Islet of Langerhans (tissue), 1 donor: ENCODE measurements at regions not wholly inside any gene's neighbourhood (a gene's known extent, or its start where the extent isn't known, plus 50 kb on each side); places are given as distances from the start of the nearest gene placed in this dataset.
"Not testable (repeated sequence)": the region's sequence is repeated elsewhere in the genome, so short reads cannot be mapped to it uniquely, and the experiment has no call there.

Source experiments
- FAIRE-seq: peaks from one replicate; lab custom pipeline; 2011; peaks lifted over from hg19 to GRCh38; lab: Jason Lieb, UNC

DNA sequence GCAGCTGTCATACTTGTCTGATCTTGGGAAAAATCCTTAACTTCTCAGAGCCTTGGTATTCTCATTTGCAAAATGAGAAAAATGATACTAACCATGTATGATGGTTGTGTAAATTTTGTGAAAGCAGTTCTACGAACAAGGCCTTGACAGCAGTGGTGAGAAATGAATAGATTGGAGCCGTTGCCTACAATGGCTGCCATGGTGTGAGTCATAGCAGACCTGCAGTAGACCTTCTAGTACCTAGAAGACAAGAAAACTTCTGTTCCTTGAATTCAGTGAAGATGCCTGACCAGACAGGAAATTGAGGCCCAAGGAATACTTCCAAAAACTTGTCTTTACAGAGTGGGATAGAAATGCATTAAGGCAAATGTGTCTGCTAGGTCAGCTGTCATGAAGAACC lies 338.9 kb downstream of the QKI start:
- FAIRE-seq: no peak

- FAIRE-seq: no peak
Observed at GRCh38 chr6:163752446-163752845, 337.9 kb downstream of the QKI start.

DNA sequence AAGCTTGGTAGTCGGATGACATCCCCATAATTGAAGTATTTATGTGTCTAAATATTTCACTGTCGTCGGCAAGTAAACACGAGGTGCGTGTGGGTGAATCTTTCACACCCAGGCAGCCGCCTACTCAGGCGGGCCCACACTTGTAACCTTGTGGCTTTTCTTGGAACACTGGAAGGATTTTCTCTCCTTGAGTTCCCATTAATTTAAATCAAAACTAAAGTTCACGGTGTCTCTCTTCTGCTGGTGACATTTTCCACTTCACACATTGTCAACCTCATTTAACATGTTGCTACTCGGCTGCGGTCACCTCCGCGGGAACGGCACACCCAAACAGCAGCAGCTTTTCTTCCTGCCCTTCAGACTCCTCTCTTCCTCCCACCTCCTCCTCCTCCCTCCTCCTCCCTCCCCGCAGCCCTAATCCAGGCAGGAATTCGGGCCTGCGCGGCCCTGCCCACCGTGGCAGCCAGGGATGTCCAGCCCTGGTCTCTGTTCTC lies 336.6 kb downstream of the QKI start:
- FAIRE-seq: no peak

DNA sequence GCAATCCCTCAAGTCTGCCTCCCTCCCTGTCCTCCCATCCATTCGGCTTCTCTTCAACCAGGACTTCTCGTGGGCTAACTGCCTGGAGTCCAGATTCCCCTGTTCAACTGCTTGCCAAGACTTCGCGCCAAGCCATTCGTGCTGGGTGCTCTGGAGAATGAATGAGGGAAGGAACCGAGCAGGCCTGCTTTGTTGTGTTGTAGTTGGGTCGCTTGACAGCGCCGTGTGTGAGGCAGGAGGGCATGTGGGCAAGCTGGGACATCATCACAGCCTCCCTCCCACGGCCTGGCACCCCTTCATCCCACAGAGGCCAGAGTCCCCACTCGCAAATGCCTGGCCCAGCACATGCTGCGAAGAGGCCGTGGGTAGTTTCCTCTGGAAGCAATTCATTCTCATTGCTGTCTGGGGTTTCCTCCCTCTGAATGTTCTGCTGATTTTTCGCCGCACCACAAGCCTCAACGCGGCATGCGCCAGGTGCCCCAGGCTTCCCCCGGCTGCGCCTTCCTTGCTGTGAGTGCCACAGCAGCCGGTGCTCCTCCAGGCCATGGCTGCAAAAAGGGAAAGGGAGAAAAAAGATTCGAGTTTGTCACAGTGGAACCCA lies 336.0 kb downstream of the QKI start:
- no peak for FAIRE-seq

GRCh38 chr6:163748886-163749285 lies 334.4 kb downstream of the QKI start:
- FAIRE-seq: no peak

DNA sequence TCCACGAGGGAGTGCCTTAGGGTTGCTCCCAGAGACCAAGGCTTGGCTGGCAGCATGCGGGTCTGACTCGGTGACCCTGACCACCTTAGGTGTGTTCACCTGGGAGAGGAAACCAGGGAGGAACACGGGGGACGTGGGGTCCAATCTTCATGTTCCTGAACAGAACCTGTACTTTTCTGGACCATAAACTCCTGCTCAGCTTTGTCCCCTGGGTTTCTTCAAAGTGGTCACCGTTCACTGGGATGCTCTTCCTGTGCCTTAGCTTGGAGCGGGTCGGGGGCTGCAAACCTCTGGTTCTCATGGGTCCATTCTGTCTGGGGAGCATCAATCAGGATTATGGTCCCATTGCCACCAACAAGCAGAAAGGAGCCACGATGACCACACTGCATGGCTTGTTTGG lies 333.5 kb downstream of the QKI start:
- no peak for FAIRE-seq

GRCh38 chr6:163747058-163747457 lies 332.5 kb downstream of the QKI start:
- not testable (repeated sequence) for FAIRE-seq

DNA sequence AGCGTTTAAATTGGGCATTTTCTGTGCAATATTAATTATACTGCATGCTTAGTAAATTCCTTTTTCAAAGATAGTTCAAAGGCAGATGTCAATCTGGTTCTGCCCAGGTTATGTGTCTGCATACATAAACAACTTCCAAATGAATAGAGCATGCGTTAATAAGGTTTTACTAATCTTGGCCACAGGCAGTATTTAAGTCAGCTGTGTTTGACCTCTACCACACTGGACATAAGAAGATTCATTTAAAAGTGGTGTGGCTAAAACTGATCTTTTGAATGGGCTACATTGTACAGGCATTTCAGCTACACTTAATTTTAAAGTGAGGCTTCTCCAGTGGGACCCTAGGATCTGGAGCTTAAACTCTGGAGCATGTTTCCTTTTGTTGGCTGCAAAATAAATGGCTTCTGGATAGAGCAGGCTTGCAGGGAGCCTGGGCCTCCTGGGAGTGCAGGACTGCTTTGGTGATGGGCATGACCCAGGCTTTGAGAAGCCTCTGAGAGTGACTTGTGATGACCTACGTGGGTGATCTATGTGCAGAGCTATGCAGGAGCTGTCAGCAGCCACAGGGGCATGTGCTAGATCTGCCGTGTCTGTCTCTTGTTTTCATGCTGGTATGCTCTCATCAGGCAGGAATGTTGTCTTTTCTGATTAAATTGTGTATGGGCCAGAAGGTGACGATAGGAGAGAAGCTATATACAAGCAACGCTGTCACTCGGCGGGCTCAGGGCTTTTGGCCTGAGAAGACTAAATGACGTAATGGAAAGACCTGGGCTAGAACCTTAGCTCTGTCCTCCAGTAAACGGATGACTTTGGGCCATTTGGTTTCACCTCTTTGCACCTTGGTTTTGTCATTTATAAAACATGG lies 331.2 kb downstream of the QKI start:
- FAIRE-seq: no peak

DNA sequence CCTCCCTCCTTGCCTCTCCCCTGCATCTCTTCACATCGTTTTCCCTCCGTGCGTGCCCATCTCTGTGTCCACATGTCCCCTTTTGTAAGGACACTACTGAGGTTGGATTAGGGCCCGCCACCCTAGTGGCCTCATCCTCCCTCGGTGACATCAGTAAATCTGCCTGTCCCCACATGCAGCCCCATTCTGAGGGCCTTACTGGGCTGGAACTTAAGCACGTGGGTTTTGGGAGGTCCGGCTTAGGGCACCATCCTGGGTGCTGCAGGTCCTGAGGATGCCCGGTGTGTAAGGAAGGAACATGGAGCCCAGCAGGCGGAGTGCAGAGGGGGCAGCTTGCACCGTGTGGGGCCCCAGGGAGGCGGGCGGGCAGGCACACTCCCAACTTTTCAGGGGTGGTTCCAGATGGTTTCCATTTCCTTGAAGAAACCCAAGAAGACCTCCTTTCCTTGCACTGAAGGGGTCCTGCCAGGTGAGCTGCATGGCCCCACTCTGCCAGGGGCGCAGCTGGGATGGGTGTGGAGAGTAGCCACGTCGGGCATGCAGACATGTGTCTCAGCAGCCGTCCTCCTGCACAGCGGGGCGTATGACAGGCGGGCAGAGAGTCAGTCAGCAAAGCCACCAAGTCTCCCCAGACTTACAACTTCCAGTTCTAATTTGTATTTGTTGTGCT lies 329.9 kb downstream of the QKI start:
- no peak for FAIRE-seq

DNA sequence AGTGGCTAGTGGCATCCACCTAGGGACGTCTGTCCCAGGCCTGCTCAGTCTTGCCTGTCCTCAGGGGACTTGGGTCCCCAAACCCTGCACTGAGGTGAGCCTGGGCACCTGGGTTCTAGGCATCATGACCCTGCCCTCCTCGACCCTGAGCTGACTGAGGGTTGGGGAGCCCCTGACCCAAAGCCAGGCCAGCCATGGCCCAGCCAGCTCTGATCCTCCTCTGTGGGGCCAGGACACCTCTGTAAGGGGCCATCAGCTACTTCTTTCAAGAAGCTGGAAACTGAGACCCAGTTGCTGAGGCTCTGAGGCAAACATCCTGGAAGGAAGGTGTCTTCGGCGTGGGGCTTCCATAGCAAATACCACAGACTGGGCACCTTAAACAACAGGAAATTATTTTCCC lies 329.3 kb downstream of the QKI start:
- FAIRE-seq: no peak

GRCh38 chr6:163741743-163742363 lies 327.3 kb downstream of the QKI start:
- no peak for FAIRE-seq

GRCh38 chr6:163741342-163741741 lies 326.8 kb downstream of the QKI start:
- no peak for FAIRE-seq

DNA sequence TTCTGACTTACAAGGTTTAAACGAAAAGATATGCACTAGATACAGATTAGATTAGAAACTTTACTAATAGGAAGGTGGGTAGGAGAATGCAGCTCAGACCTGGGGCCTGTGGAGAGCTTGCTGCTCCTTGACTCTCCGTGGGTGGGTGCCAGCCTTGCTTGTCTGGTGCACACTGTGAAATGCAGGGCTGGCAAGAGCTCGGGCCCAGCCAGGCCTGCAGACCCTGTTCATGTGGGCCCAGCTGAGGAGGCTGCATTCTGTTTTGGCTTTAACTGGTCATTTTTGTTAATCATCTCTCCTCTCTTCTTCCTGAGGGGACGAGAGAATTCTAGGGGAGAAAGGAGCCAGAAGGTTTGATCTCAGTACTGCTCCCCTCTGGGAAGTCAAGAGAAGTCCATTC lies 325.4 kb downstream of the QKI start:
- no peak for FAIRE-seq

DNA sequence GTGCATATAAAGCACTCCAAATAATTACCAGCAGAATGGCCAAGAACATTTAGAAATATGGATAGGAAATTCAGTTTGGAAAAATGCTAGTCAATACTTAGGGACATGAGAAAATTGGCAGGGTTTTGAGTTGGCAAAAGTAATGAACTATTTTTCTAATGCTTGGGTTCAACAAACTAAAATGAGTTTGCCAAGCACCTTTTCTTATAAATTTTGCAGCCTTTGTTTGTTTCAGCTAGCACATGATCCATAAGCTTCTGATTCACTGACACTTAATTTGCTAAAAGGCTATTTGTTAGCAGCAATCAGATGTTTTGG lies 324.8 kb downstream of the QKI start:
- FAIRE-seq: no peak

DNA sequence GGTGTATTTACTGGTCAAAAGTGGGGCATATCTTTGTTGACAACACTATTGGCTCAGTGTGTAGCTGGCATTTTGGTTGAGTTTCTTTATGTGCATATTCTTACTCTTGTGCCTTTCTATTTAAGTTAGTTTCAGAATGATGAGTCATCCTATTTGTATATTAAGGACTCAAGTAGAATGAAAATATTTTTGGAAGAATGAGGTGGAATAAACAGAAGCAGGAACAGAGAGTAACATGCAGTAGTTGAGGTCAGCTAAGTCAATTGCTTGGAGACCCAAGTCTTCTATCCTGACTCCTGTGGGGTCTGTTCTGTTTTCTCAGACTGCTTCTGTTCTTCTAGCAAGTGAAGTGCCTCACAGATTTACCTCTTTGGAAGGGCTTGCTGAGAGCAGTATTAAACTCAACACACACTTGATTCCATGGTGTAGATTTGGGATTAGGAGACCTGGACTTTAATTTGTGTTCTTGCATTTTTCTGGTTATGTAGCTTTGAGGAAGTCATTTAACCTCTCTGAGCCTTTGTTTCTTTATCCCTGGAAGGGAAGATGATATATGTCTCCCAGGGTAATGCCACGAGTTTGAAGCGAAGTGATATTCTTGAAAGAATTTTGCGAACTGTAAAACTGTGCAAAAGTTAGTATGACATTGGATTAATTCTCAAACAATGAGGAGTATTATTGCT lies 324.3 kb downstream of the QKI start:
- no peak for FAIRE-seq

GRCh38 chr6:163738304-163738703 lies 323.8 kb downstream of the QKI start:
- FAIRE-seq: no peak

DNA sequence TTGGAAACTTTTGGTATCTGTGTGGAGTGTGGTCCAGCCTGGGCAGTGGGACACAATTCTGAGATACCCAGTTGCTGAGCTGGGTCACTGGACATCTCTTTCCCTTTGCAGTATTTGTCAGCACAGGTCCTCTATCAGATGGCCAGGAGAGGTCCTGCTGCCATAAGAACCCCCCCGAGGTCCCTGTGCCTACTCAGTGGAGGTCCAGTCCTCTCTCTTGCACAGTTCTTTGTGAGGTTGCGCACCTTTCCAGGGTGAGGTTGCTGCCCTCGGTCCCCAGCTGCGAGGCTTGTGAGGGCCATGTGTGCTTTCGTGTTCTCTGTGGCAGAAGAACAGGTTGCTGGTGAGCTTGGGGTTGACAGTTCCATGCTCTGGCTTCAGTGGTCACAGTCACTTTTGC lies 320.6 kb downstream of the QKI start:
- no peak for FAIRE-seq

GRCh38 chr6:163733061-163733460 lies 318.5 kb downstream of the QKI start:
- no peak for FAIRE-seq

DNA sequence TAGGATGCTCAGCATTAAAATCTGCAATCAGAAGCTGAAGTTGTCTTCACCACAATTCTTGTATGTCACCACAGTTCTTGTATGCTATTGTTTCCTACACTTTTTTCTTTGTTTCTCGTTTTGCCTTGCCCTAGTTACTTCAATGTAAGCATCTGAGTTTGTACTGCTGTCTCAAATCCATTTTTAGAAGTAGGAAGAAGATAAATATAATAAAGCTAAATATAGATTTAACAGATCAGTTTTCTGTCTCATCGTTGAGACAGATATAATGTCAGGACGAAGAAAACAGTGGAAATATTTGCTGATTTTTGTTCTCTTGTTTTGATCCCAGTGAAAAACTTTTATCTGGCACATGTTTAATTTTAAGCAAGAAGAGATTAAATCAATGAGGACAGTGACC lies 318.0 kb downstream of the QKI start:
- no peak for FAIRE-seq

DNA sequence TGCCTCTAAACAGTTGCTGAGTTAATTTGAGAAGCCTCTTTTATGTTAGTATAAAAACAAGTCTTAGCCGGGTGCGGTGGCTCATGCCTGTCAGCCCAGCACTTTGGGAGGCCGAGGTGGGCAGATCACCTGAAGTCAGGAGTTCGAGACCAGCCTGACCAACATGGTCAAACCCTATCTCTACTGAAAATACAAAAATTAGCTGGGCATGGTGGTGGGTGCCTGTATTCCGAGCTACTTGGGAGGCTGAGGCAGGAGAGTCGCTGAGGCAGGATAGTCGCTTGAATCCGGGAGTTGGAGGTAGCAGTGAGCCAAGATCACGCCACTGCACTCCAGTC lies 317.5 kb downstream of the QKI start:
- not testable (repeated sequence) for FAIRE-seq

DNA sequence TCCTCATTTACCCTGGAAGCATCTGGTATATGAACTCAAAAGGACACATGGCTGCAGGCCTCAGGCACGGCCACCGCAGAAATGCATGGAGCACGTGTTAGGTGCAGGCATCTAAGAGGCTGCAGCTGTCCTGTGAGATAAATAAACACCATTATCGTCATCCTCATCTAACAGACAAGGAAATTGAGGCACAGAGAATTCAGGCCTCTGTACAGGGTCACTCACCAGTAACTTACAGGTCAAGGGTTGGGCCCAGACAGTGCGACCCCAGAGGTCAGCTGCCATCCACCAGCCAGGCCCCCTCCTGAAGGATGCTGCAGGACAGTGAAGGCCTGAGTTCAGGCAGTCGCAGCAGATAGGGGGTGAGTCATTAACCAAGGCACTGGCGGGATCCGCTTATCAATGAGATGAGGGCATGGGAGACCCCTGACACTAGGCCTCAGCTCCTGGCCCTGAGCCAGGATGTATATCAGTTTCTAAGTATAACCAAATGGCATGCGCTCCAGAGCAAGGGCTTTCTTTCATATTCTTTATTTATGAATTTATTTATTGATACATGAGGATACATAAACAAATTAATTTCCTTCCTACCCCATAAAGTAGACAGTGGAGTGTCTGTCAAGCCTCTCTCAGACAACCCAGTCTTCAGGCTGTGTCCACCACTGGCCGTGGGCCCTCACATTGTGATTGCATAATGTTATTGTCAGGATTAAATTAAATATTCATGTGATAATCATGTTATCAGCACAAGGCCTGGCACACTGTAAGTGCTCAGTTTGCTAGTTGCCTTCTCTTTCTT lies 316.9 kb downstream of the QKI start:
- no peak for FAIRE-seq
